Fibroblast of pulmonary artery (primary cell): ENCODE measurements at regions not wholly inside any gene's neighbourhood (a gene's known extent, or its start where the extent isn't known, plus 50 kb on each side); places are given as distances from the start of the nearest gene placed in this dataset.
"Not testable (repeated sequence)": the region's sequence is repeated elsewhere in the genome, so short reads cannot be mapped to it uniquely, and the experiment has no call there.

ENCODE experiments used
- DNase-seq: peaks from one replicate; pipeline ENCODE4 v3.0.0-alpha.2; 2010; ENCODE audit warnings: low read depth
- H3K4me3 ChIP-seq: replicated peaks from 2 replicates; pipeline ENCODE4 v1.5.1; 2011; ENCODE audit warnings: low read depth, mild to moderate bottlenecking, control low read depth, low read length, moderate library complexity
- TF ChIP-seq, protein P1 (sequence below): IDR thresholded peaks from 2 replicates; pipeline ENCODE4 v1.5.1; 2011; ENCODE audit warnings: mild to moderate bottlenecking, control low read depth, low read length, inconsistent platforms; ENCODE audit errors: missing control alignments

DNA sequence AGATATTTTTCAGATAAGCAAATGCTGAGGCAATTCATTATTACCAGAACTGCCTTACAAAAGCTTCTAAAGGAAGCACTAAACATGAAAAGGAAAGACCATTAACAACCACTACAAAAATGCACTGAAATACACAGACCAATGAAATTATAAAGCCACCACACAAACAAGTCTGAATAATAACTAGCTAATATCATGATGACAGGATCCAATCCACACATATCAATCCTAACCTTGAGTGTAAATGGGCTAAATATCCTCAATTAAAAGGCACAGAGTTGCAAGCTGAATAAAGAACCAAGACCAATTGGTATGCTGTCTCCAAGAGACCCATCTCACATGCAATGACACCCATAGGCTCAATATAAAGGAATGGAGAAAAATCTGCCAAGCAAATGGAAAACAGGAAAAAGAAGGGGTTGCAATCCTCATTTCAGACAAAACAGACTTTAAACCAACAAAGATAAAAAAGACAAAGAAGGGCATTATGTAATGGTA is 58.0 kb upstream of the PHIP start:
- no peak for DNase-seq
- H3K4me3 ChIP-seq: no peak overlapping the region
- TF ChIP-seq, protein P1, sequence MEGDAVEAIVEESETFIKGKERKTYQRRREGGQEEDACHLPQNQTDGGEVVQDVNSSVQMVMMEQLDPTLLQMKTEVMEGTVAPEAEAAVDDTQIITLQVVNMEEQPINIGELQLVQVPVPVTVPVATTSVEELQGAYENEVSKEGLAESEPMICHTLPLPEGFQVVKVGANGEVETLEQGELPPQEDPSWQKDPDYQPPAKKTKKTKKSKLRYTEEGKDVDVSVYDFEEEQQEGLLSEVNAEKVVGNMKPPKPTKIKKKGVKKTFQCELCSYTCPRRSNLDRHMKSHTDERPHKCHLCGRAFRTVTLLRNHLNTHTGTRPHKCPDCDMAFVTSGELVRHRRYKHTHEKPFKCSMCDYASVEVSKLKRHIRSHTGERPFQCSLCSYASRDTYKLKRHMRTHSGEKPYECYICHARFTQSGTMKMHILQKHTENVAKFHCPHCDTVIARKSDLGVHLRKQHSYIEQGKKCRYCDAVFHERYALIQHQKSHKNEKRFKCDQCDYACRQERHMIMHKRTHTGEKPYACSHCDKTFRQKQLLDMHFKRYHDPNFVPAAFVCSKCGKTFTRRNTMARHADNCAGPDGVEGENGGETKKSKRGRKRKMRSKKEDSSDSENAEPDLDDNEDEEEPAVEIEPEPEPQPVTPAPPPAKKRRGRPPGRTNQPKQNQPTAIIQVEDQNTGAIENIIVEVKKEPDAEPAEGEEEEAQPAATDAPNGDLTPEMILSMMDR: no peak

DNA sequence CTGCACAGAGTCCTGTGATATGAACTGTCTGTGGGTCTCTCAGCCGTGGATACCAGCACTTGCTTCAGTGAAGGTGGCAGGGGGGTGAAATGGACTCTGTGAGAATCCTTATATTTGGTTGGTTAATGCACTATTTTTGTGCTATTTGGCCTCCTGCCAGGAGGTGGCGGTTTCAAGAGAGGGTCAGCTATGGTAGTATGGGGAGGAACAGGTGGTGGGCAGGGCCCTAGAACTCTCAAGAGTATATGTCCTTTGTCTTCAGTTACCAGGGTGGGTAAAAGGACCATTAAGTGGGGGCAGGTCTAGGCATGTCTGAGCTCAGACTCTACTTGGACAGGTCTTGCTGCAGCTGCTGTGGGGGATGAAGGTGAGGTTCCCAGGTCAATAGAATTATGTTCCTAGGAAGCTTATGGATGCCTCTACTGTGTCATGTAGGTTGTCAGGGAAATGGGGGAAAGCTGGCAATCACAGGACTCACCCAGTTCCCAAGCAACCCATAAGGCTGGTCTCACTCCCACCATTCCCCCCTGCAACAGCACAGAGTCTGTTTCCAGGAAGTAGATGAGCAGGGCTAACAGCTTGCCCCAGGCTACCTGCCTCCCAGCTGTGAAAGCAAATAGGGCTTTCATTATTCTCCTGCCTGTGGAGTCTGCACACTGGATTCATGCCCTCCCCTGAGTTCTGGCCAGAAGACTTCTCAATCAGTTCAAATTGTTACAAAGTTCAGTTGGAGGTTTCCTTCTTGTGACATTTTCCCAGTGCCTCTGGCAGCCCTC is 56.8 kb upstream of the PHIP start:
- DNase-seq: no peak
- no peak overlapping the region for H3K4me3 ChIP-seq
- TF ChIP-seq, protein P1: no peak

DNA sequence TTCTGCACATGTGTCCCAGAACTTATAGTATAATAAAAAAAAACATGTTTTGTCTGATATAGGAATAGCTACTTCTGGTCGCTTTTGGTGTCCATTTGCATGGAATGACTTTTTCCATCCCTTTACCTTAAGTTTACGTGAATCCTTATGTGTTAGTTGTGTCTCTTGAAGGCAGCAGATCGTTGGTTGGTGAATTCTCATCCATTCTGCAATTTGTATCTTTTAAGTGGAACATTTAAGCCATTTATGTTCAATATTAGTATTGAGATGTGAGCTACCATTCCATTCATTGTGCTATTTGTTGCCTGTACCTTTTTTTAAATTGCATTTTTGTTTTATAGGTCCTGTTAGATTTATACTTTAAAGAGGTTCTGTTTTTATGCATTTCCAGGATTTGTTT is 55.1 kb upstream of the PHIP start:
- TF ChIP-seq, protein P1: no peak
- H3K4me3 ChIP-seq: no peak overlapping the region
- DNase-seq: no peak

DNA sequence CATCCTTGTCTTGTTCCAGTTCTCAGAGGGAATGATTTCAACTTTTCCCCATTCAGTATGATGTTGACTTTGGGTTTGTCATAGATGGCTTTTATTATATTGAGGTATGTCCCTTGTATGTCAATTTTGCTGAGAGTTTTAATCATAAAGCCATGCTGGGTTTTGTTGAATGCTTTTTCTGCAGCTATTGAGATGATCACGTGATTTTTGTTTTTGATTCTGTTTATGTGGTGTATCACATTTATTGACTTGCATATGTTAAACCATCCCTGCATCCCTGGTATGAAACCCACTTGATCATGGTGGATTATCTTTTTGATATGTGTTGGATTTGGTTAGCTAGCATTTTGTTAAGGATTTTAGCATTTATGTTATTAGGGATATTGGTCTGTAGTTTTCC is 53.2 kb upstream of the PHIP start:
- DNase-seq, H3K4me3 ChIP-seq: not testable (repeated sequence)
